OCI-LY7 (cell line): ENCODE measurements at regions not wholly inside any gene's neighbourhood (a gene's known extent, or its start where the extent isn't known, plus 50 kb on each side); places are given as distances from the start of the nearest gene placed in this dataset.

Experiments used
- EZH2phosphoT487 ChIP-seq: fragments of 200-600 bp; sonication (generic); IDR thresholded peaks from 2 replicates; pipeline ENCODE4 v1.6.1; 2018; ENCODE audit warnings: low read depth, borderline replicate concordance, mild to moderate bottlenecking, mixed run types, antibody characterized with exemption, low read length, moderate library complexity, mixed read lengths
- TF ChIP-seq, protein P1 (sequence below): fragments of 200-600 bp; sonication (generic); conservative IDR thresholded peaks from 2 replicates; pipeline ENCODE4 v1.5.1; 2014; ENCODE audit warnings: mild to moderate bottlenecking, antibody characterized with exemption, low read length, moderate library complexity, mixed read lengths

DNA sequence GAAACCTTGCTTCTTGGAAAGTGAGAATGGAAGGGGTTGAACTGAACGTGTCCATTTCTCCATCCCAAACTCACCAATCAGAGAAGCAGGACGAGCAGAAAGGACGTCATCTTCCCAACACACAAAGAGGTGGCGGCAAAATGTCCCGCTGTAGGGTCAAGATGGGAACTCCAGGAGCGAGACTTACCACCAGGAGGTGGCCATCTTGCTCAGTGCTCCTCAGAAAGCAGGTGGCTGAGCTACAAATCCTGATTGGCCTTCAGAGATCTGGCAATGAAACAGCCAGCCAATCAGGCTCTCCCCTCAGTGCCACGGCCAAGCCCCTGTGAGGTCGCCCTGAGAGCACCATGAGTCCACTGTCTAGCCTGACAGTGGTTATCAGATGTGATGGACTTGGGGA, 259.0 kb downstream of the NDUFS4 start:
- TF ChIP-seq, protein P1, sequence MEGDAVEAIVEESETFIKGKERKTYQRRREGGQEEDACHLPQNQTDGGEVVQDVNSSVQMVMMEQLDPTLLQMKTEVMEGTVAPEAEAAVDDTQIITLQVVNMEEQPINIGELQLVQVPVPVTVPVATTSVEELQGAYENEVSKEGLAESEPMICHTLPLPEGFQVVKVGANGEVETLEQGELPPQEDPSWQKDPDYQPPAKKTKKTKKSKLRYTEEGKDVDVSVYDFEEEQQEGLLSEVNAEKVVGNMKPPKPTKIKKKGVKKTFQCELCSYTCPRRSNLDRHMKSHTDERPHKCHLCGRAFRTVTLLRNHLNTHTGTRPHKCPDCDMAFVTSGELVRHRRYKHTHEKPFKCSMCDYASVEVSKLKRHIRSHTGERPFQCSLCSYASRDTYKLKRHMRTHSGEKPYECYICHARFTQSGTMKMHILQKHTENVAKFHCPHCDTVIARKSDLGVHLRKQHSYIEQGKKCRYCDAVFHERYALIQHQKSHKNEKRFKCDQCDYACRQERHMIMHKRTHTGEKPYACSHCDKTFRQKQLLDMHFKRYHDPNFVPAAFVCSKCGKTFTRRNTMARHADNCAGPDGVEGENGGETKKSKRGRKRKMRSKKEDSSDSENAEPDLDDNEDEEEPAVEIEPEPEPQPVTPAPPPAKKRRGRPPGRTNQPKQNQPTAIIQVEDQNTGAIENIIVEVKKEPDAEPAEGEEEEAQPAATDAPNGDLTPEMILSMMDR = no peak
- no peak for TF ChIP-seq EZH2phosphoT487
